ENCODE measurements at regions not wholly inside any gene's neighbourhood (a gene's known extent, or its start where the extent isn't known, plus 50 kb on each side); places are given as distances from the start of the nearest gene placed in this dataset.

- DNase-seq: no peak
Observed at GRCh38 chr12:30012816-30013450, 229.2 kb upstream of the TMTC1 start.

GRCh38 chr12:30010071-30011052 lies 226.6 kb upstream of the TMTC1 start:
- no peak for DNase-seq

DNA sequence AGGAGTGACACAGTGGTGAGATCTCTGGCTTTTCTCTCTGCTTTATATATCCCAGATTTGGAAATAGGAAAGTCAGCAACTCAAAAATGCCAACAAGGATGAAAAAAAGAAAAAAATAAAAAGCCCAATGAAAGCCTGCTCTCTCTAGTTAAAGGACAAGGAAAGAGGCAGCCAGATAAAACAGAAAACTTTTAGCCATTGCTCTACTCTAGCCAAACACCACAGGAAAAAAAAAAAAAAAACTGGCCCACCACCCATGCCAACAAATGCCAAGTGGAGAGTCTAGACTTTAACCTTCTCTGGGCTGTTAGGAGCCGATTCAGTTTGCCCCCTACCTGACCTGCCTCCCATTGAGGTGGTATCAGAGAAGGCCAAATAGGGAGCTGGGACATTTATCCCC lies 222.3 kb upstream of the TMTC1 start:
- no peak for DNase-seq

DNA sequence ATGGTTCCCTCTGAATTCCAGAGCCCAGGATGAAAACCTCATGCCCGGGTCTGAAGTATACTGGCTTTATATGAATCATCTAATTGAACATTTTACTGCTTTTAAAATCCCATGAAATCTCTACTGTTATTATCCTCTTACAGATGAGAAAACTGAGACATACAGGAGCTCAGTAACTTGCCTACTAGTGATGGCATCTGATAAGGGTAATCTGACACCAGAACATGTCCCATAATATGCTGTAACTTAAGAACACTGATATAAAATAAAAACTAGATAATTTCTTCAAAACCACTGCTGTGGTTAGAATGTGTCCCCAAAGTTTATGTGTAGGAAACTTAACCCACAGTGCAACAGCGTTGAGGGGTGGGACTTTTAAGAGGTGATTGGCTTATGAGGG lies 219.6 kb upstream of the TMTC1 start:
- no peak for DNase-seq

GRCh38 chr12:30002677-30003076 lies 218.9 kb upstream of the TMTC1 start:
- DNase-seq: no peak

DNA sequence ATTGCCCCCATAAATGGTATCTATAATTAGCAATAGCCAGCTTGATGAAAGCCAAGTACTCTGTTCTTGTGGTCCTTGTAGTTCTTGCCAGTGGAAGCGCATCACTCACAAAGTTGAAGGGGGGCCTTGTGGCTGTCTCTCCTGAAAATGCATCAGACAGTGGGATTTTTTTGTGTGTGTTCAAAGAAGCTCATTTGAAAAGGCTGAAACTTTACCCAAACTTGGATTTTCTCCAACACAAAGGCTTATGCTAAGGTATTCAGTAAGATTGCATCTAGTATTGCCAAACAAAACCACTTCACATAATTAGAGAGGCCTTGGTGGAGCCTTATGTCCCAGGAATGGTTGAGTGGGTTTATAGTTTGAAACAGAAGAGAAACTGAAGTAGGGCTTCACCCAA lies 216.7 kb upstream of the TMTC1 start:
- DNase-seq: no peak

GRCh38 chr12:29996993-29997392 lies 213.3 kb upstream of the TMTC1 start:
- DNase-seq: no peak

DNA sequence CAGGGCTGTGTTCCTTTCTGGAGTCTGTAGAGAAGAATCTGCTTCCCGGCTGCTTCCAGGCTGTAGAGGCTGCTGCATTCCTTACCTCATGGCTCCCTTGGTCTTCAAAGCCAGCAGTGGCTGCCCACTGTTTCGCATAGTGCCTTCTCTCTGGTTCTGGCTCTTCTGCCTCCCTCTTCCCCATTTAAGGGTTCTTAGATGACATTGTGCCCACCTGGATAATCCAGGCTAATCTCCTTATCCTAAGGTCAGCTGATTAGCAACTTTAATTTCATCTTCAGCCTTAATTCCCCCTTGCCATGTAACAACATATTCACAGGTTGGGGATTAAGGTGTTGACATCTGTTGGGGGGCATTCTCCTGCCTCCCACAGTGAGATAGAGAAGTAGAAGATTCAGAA lies 208.6 kb upstream of the TMTC1 start:
- no peak for DNase-seq

- no peak for DNase-seq
Observed at GRCh38 chr12:29991924-29992323, 208.2 kb upstream of the TMTC1 start.

DNA sequence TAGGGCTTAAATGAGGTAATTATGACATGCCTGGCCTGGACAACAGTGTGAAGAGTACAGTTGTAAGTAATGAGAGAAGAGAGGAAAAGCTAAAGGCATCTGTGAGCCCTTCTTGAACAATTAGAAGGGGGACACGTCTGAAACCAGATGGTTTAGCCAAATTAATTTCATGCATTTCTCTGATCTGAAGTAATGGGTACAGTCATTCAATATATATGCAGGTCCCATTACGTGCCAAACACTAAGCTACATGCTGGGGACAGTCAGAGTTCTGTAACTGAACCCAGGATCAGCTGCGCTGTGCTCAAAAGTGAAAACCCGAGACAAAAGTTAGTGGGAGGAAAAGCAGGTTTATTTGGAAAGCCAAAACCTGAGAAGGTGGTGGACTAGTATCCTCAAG lies 207.2 kb upstream of the TMTC1 start:
- no peak for DNase-seq

DNA sequence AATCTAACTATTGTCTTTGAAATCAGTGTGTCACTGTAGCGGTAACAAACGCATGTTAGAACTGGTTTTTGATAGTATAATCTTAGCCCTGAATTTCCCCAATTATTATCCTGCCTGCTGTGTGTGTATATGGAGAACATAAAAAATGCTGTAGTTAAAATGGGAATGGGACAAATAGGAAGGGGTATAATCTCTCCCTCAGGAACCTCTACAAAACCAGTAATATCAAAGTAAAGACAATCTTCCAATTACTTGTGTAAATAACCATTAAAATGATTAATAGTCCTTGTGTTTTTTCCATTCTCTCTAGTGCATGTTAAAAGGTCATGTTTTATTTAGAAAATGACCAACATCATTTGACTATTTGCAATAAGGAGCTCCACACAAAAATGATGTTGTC lies 200.1 kb upstream of the TMTC1 start:
- no peak for DNase-seq

GRCh38 chr12:29980304-29980703 lies 196.6 kb upstream of the TMTC1 start:
- DNase-seq: no peak

DNA sequence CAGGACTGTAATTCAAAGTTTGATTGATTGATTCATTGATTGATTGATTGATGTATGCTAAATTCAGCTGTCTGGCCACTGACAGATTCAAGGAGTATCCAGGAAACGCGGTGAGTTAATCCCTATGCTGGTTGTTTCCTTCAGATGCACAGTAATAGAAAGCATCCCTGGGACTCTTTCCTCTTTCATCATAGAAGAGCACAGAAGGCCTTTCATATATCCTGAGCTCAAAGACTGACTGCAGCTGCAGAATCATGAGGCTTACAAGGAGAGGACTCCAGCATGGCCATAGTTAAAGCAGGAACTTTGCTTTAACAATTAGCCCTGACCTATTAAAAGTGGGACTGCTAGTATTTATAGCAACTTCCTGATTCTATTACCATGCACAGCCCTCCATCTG lies 187.7 kb upstream of the TMTC1 start:
- DNase-seq: no peak

DNA sequence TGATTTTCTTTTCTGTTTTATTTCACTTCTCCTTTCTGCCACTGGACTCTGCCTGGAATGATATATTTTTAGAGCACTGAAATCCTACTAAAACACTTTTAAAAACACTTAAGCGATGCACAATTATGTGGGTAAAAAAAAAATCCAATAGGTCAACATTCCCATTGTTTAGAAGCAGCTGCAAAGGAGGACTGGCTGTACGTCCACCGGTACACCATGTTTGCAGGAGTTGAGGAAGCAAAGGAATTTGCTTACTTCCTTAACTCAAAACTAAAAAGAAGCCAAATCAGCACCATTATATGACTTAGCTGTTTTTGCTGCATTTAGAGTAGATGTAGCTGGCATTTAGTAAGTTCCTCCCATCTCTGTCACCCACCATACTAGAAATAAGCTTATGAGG lies 186.8 kb upstream of the TMTC1 start:
- DNase-seq: no peak

GRCh38 chr12:29962276-29963035 lies 178.7 kb upstream of the TMTC1 start:
- no peak for DNase-seq

DNA sequence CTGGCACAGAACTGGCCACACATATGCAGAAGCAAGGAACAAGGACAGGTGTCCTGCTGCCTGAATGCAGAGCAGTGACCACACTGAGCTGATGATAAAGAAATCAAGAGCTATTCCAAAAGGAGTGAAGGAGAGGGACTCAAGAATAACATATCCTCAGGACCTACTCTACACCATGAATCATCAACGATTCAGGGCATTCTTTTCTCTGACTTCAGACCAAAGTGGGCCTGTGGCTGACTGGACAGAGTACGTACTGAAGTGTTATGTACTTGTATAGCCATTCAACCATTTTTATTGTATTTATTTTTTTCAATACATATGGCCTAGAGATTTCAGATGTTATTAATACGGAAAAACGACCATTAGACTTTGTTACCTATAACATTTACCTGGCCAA lies 177.5 kb upstream of the TMTC1 start:
- DNase-seq: no peak

DNA sequence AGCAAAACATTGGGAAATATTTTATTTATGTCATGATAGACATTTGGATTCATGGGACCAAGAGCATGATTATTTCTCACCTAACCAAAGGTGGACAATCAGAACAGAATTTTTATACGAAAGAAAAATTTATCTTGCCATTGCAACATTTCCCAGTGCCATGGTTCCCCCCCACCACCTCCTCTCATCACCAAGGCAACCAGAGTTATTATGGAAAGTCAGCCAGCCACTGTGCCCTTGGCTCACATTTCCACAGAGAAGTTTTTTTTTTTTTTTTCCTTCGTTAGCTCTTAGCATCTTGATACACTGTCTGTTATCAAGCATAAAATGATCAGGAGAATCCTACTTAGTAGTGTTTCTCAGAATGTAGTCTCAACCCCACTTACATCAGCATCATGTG lies 176.4 kb upstream of the TMTC1 start:
- no peak for DNase-seq

DNA sequence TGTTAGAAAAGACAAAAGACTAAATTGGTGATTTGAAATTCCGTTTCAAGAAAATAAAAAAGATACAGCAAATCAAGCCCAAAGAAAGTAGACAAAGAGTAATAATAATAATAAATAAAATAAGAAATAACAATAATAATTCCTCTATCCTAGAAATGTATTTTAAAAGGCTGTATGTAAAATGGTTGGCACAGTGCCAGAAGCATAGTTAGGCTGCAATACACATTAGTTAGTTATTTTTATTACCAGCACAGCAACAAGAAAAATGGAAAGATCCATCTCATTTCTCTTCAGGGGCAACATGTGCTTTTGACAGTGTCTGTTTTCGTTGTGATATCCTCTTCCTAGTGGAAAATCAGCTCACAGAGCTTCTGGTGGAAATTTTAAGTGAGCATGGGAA lies 174.1 kb upstream of the TMTC1 start:
- DNase-seq: no peak

DNA sequence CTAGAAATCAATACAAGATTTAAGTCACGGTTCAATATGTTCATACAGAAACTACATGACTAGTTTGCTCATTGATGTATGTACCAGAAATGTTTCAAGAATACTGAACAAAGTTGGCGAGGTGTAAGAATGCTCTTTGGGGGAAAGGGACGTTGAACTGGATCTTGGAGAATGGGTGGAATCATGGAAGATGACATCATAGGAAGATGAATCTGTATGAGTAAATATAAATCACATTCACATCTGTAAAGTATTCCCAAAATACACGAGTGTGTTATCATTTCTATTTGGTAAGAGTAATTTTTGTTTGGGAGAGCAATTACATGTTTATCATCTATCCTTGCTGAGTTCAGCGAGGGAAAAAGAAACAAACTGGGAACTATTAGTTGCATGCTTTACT lies 162.2 kb upstream of the TMTC1 start:
- no peak for DNase-seq

DNA sequence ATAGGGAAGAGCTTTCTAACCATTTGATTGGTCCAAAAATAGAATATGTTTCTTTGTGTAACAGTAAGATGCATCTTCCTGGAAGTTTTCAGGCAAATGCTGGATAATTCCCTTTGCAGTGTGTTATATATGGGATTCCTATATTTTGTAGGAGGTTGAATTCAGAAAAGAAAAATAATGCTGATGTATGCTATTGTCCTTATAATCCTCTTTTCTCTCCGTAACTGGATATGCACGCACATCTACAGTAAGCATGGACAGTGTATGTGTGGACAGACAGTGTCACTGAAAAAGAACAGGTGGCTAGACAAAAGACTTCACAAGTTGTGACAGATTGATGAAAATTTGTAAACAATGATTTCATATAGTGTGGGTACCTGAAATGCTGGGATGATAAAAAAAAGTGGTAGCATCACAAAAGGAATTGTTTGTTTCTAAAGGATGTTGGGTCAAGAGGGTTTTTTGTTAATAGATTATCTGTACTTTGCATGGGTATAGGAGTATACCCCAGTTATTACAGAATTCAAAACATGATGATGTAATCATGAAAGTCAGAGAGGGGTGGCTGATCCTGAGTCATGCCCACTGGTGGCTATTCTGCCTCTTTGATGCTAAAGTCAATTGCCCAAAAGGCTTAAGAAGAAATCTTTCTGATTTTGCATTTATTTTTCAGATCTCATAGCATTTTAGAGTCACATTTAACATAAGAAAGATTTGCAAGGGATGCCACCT lies 160.7 kb upstream of the TMTC1 start:
- DNase-seq: no peak

- DNase-seq: no peak
Observed at GRCh38 chr12:29943683-29944082, 159.9 kb upstream of the TMTC1 start.

GRCh38 chr12:29940811-29941210 lies 157.1 kb upstream of the TMTC1 start:
- DNase-seq: no peak

DNA sequence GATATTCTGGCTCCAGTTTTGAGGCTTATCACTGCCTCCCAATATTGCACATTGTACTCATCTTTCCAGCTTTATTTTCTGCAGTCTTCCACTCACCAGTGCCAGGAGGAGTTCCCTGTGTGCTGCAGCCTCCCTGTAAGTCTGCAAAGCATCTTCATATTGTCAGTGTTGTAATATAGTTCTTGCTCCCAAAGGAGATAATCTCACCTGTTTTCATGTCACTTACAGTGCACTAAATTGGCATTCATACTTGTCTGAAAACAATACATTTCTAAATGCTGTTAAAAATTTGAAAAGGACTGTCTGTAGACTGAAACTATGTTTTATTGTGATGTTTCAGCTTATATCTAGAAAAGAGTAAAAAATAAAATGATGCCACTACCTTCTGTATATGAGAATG lies 146.8 kb upstream of the TMTC1 start:
- no peak for DNase-seq
